ENCODE measurements at regions not wholly inside any gene's neighbourhood (a gene's known extent, or its start where the extent isn't known, plus 50 kb on each side); places are given as distances from the start of the nearest gene placed in this dataset.

DNA sequence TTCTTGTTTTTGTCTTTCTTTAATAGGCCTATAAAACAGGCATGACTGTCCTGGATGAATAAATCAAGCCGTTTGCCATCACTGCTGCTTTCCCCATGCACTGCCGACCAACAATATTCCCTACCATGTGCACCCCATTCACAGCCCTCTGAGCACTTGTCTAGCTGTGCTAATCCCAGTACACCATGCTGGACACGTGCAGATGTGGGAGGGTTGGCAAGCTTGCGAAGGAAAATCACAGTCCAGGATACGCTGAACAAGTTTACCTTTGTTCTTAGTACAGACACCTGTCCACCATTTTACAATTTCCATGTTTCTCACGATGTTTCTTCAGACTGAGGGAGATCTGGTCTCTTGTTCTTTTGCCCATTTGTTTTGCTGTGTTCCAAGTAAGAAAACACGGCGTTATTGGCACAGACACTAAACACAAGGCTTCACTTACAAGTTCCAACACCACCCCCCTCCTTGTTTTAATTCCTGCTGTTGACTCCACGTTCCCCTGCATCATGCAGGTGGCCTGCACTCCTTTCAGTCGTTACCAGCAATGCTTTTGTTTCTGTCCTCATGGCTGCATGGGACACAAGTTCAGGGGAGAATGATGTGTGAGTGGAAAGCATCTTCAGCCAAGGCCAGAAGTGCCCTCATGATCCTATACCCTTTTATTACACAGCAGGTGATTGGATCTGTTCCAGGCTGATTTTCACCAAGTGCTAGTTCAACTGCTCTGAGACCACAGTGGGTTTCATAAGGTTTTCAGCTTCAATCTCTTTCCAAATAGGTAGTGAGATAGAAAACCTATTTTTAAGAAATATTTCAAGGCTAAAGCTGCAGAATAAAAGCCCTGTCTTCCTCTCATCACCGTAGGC lies 608.9 kb downstream of the IRX1 start:
- no peak for DNase-seq

DNA sequence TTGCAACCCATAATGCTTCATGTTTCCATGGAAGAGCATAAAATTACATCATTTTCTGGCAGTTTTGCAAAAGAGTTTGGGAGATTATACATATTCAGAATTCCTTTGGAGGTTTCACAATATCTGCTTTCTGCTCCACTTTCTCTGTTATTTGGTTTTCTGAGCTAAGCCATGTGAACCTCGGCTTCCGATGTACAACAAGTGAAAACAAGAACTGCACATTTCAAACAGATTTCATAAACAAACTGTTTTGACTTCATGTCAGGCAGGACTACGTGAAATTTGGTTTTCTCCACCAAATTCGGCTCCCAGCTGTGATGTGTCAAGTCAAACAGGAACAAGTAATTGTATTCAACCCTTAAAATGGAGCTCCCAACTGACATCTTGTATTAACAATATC lies 609.8 kb downstream of the IRX1 start:
- no peak for DNase-seq

DNA sequence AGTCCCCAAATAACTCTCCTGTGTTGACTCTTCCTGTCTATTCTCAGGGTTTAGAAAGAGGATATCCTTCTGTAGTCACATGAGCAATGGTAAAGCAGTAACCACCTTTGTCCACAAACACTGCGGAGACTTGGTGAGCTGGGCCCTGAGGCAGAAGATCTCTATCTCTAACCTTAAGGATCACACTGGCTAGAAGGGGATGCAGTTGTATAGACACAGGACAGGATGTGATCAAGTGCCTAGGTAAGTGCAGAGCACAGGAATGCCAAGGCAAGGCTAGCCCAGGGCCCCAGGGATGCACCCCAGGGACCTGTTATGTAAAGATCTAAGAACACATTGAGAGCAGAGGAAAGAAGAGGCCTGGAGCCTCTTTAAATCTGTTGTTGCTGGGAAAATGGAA lies 610.5 kb downstream of the IRX1 start:
- no peak for DNase-seq

DNA sequence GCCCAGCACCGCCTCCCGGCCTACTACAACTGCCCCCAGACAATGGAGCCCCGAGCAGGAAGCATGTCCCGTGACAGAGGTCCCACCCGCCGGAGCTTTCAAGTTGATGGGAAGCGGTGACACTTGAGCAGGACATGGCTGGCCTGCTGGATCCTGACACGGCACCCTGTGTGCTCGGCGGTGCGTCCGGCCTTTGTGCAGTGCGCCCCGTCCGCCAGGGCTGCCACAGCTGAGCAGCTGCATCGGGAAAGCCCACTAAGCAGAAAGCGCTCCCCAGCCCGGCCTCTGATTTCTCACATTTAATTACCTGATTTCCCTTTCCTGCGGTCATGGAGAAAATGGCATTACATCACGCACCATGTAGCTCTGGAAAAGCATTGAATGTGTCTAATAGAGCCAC lies 611.9 kb downstream of the IRX1 start:
- DNase-seq, result no peak

DNA sequence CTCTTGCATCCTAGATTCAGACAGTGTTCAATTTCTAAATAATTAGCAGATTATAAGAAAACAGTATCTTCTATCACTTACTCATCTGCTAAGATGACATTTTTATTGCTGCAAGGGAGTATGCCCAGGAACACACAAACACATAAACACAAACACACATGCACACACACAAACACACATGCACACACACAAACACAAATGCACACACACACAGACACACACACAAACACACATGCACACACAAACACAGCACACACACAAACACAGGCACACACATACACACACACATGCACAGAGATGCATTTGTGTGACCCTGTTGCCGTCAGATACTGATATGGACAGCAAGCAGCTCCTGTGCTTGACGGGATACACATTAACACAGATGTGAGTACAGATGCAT lies 612.9 kb downstream of the IRX1 start:
- no peak for DNase-seq

DNA sequence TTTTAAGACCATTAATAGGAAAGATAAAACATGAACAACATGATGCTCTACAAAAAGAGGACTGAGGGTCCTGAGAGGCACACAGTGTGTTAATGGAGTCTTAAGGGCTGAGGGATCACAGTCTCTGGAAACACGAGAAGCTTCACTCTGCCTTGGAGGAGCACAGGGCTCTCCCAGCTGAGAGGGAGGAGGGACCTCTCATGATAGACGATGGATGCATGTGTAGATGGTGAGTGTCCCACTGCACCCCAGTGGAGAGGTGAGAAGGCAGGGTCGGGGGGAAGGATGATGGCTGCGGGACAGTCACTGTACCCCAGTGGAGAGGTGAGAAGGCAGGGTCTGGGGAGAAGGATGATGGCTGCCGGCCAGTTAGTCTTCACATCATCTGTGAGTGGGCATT lies 613.4 kb downstream of the IRX1 start:
- no peak for DNase-seq

DNA sequence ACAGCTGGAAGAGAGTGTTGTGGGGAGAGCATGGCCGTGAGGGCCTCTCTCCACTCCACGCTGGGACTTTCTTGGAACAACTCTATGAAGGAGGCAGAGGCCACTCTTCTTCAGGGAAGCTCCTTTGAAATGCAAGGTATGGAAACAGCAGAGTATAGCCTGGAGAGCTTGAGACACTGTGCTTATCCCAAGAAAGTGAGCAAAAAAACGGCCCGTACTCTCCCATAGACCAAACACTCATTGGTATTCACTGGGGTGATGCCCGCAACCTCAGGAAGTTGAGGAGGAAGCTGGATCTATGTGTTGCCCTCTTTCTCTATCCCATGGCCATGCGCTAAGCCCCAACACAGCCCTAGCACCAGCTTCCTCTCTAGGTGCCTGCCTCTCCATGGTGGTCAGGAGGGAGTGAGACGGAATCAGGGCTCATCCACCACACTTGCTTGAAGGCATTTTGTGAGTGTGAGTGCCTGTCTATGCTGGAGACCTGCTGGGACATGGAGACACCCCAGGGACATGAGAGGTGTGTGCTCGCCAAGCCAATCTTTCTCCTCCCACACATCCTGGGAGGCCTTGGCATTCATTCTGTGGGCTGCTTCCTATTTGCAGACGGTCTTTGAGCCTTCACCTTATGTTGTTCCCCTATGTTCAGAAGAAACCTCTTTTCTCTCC lies 616.6 kb downstream of the IRX1 start:
- no peak for DNase-seq

DNA sequence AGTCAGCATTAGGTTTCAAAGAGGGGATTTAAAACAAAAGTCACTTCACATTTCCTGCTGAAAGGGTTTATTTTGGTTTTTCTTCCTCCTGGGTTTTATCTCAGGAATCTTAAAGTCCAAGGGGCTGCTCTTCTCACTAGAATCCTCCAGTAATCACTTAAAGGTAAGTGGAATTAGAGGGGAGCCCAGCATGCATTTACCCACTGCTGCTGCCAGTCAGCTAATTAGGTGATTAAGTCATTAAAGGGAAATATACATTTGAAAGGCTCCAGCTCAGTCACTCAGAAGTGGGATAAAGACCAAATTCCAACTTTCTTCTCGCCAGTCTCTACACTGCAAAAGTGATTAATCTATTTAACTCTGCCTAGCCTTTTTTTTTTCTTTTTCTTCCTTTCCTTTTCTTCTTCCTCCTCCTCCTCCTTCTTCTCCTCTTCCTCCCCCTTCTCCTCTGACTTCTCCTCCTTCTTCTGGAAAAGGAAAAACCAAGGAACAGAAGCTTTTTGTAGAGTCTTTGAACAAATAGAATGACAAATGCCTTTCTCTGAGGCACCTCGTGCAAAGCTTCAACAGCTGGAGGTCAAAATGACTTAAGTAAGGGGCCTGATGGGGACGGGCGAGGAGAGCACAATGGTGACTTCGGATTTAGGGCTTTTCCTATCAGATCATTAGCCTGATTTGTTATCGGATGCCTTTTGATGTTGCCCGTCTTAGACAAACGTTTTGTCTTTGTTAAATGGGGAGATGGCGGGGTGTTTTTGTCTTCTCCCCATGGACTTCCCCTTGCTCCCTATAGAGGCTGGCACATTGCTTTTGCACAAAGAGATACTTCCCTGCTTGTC lies 617.6 kb downstream of the IRX1 start:
- DNase-seq, result no peak

DNA sequence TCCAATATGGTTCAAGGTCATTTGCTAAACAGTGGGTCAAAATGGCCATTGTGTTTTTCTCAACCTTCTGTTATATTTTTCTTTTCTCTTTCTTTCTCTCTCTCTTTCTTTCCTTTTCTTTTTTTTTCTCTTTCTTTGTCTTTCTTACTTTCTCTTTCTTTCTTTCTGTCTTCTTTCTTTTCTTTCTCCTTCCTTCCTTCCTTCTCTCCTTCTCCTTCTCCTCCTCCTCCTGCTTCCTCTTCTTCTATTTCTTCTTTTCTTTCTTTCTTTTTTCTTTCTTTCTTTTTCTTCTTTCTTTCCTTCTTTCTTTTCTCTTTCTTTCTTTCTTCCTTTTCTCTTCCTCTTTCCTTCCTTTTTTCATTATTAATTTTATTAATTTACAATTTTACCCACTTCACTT lies 619.5 kb downstream of the IRX1 start:
- DNase-seq, result no peak

DNA sequence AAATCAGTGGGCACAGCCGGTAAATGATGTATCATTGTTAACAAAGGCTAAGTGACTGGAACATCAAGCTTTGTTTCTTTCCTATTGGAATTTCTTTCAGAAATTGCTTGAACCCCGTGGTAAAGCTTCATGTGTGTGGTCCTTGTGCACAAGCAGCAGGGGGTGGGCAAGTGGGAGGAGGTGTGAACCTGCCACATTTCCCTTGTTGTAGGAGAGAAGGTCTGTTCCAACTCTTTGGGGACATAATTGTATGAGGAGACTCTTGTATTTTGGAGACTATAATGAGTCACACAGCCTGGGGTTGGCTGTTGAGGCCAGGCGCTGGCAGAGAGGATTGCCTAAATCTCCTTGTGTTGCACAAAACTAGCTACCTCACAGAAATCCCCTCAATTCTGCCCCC lies 620.5 kb downstream of the IRX1 start:
- DNase-seq, result no peak

DNA sequence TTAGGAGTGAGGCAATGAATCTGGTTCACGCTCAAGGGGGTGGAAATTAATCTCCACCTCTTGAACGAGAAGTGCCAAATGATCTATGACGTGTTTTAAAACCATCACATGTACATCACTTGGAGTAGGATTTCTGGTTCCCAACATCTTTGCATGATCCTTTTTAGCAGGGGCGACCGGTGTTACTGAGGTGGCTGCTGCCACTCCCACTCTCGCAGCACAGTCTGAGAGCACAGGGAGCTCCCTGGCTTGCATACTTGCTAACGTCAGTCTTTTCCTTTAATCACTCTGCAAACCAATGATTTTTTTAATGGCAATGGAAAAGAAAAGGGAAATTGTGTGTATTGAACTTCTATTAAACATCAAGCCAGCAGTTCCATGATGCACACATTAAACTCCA lies 624.4 kb downstream of the IRX1 start:
- no peak for DNase-seq

DNA sequence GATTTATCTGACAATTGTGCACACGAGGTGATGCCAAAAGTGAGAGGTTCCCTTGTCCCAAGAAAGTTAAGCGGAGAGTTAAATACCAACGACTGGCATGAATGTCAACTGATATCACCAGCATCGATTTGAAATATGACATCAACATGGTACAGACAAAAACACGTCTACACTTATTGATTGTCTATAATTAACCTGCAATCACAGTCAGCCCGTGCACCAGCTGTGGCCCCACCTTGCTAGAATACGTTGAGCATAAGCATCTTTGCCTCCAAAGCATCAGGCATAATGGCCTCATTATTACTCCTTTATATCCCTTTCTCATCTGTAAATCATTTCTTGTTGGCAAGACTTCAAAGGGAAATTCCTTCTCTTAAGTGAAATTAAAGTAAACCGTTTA lies 625.4 kb downstream of the IRX1 start:
- DNase-seq, result no peak

DNA sequence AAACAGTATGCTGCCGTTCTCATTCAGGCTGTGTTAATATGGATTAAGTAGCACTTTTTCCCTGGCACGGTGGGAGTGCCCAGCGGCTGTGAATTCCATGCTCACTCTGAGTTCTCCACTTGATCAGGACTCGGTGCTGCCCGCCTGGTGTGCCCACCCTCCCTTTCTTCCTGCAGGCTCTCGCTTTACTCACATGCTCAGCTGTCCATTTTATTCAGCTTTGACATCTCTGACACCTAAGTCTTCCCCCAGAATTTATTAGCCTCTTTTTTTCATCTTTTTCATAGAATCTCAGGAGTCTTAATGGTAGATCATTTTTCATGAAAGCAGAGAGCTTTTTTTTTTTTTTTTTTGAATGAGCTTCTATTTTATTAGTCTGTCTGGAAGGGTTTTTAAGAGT lies 626.5 kb downstream of the IRX1 start:
- no peak for DNase-seq

DNA sequence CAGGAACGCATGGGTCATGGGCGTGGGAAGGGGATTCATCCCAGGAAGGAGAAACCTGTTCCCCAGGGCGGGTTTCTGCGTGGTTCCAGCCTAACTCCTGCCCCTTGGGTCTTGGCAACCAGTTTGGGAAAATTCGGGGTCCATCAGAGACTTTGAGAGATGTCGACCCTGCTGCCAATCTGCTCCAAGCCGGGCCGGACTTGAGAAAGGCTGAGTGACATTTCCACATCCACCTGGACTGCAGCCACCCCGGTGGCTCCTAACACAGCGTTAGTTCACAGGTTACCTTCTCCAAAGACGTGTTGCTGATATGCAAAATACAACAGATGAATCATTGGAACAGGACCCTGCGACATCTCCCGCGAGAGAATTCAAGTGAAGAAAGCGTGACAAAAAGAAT lies 627.2 kb downstream of the IRX1 start:
- no peak for DNase-seq

DNA sequence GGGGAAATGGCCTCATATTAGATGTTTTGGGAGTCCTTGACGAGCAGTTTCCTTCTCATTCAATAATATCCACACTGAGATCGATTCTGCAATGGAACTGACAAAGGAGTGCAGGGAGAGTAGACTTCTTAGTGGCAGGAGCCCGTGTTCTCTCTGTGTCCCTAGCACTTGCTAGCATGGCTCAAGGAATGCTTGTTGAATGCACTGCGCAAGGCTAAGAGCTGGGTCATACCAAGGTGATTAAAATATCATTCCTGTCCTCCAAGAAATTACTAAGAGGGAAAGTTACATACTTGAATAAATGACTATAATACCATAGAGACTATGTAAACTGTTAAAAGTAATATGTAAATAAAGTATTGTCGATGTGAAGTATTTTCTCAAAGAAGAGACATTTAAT lies 630.1 kb downstream of the IRX1 start:
- DNase-seq, result no peak

DNA sequence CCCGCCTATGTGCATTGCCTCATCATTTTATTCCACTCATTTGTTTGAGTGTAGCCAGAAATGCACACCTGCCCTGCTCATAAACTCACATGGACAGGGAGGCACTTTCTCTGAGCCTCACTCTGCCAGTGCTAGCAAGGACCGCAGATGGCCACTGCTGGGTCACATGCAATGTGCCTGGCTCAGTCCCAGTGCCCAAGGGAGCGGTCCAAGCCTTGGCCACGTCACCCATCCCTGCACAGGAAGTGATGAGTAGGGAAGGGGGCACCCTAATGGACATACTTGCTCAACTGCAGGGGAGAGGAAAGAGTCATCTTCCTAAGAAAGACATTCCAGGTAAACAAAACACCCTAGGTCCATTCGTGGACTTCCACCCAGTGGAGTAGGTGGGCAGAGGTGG lies 630.9 kb downstream of the IRX1 start:
- DNase-seq, result no peak

DNA sequence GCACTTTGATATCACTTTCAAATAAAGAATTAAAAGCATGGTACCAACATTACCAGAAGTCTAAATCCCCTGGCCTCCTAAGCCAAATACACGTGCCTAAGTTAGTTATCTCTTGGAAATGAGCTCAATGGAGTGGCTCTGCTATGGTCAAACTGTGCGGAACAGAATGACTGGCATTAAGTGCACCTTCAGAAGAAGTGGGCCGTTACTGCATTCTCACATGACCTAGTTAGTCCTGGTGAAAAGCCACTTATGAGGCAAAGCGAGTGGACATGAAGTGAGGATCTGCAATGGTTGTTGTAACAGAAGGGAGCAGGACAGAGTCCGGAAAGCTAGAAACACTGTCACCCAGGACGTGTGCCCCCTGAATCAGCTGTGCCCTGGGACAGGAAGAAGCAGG lies 633.1 kb downstream of the IRX1 start:
- no peak for DNase-seq

DNA sequence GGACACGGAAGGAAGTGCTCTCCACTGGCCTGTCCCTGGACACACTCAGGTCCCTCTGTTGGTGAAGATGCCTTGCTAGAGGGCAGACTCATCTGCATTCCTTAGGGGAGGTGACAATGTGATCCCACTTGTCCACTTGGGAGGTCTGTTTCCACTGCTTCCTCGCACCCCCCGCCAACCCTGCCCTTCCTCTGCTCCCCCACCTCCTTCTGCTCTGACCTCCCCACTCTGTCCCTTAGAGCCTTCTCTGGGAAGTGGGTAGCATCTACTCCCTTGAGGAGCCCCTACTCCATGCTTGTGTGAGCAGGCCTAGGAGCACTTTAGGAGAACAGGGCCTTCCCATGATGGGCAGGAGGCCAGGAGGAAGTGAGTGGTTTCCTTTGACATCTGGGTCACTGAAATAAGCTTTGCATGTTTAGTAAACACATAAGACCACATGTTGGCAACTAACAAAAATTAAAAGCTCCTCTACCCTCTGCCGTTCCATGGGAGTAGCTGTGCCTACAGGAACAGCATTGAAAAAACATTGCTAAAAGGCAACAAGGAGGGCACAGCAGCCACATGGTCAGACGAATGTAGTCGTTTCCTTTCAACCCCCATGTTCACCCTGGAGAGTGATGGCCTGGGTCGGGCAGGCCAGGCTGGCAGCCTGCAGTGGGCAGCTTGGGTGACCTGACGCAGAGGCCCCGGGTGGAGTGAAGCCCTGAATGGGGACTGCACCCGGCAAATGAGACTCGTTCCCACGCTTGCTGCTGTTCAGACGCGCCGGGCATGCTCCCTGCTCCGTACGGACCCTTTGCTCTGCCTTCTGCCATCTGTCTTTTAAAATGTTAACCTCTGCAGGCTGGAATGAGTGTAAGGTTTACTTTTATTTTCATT lies 634.0 kb downstream of the IRX1 start:
- no peak for DNase-seq

DNA sequence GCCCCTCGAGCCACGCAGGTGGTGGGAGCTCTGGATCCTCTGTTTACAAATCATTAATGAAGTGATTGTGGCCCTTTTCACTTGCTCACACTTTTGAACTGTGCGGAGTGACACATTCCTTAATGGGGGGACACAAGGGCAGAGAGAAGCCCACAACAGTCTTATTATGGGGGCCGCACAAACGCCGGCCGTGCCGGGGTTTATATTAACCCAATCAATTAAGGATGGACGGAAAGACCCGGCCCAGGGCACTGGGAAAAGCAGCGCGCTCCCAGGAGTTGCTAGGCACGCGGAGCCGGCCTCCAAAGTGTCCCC lies 634.8 kb downstream of the IRX1 start:
- no peak for DNase-seq

DNA sequence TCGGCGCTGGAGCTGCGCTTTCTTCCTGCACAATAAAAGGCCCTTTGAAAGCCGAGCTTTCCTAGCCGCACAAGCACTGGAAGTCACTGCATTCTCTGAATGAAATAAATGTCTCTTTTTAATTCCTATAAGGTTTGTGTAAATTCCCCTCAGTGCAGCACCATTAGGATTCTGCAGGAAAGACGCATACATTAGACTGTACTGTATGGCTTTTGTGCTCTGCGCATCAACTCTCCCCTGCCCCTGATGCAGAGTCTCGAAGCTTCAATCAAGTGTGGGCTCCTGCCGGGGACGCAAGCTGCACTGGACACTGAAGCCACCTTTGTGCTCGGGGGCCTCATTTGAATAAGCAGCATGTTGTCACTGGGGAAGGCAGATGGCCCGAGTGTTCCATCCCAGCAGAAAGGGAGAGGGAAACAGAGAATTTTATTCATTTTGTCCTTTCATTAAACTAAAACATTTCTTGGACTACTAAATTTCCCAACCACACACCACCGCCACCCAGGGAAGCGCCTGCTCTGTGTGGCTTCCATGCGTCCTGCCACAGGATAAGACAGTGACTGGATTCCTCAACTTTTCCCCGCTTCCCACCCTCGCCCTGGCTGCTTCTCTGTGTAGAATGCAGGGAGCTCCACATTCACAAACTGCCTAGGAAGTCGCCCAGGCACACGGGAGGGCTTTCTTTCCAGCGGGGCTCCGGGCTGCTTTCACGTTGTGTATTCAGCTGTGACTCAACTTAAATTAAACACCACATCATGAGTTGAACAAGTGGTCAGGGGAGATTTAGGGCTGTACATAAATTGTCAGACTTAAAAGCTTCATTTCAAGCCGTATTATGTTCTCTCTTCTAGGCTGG lies 635.4 kb downstream of the IRX1 start:
- no peak for DNase-seq

DNA sequence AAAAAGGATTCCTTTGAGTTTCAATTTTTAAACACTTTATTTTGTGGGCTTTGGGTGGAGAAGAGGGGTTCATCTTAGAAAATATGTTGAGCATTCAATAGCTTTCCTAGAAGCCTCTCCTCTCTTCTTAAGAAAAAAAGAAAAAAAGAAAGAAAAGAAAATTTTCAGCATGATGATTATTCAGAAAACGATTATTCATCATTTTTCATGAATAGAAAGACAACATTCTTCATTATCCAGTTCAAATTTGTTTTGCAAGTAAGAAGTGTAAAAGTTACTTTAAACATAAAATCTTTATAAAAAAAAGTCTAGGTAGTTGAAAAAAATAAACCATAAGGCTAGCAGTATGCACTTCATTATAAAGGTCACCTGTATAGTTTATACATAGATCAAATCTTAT lies 636.5 kb downstream of the IRX1 start:
- no peak for DNase-seq

DNA sequence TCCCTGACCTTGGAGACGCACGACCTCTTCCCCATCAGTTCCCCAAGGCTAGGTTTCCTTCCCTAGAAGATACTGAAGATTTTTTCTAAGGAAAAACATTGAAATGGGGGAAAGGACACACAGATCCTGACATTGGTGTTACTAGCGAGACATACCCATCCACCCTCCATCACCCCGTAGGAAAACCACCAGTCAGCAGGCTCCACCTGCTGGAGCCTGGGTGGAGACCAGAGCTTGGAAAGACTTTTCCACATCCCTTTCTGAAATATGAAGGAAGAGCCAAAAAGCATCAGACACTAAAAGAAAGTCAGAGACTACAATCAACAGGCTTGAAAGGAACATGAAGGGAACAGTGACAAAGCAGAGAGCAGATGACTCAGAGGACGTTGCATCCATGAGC lies 638.0 kb downstream of the IRX1 start:
- no peak for DNase-seq

All from activated naive CD4-positive, alpha-beta T cell treated with anti-CD3 and anti-CD28 coated beads, Interleukin-2, amount 50 U/mL, for 16 hours (primary cell).